Activated CD4-positive, alpha-beta T cell treated with anti-CD3 and anti-CD28 coated beads, Interleukin-2, amount 50 U/mL, for 16 hours (primary cell): ENCODE measurements at regions not wholly inside any gene's neighbourhood (a gene's known extent, or its start where the extent isn't known, plus 50 kb on each side); places are given as distances from the start of the nearest gene placed in this dataset.

ENCODE experiments used
- DNase-seq: peaks from one replicate; pipeline ENCODE4 v3.0.0-alpha.2; 2020

- no peak for DNase-seq
Measured at GRCh38 chr16:20166531-20167235, 93.0 kb upstream of the GPR139 start.

GRCh38 chr16:20153444-20153843 is 79.8 kb upstream of the GPR139 start:
- no peak for DNase-seq

GRCh38 chr16:20147091-20147490 is 73.4 kb upstream of the GPR139 start:
- no peak for DNase-seq

- no peak for DNase-seq
Measured at GRCh38 chr16:20141956-20142355, 68.3 kb upstream of the GPR139 start.

- DNase-seq: no peak
Measured at GRCh38 chr16:20137909-20138308, 64.2 kb upstream of the GPR139 start.

GRCh38 chr16:20137194-20137593 is 63.5 kb upstream of the GPR139 start:
- DNase-seq: no peak

GRCh38 chr16:20136446-20136968 is 62.8 kb upstream of the GPR139 start:
- no peak for DNase-seq

- no peak for DNase-seq
Measured at GRCh38 chr16:20129375-20129774, 55.7 kb upstream of the GPR139 start.
